A549 (cell line): ENCODE measurements at regions not wholly inside any gene's neighbourhood (a gene's known extent, or its start where the extent isn't known, plus 50 kb on each side); places are given as distances from the start of the nearest gene placed in this dataset.

Source experiments
- CEBPB ChIP-seq, 2 experiments: fragments of >200 bp in 1 of 2; sonication (Bioruptor Twin) in 1 of 2; formaldehyde crosslinking in 1 of 2; IDR thresholded peaks; 2 replicates each; pipeline ENCODE4 v1.6.1; 2012 to 2016
- CTCF ChIP-seq: fragments of >200 bp; sonication (Bioruptor Twin); formaldehyde crosslinking; IDR thresholded peaks from 3 replicates; pipeline ENCODE4 v1.5.1; 2016
- HOXA7 ChIP-seq: fragments of 250-450 bp; sonication (Bioruptor Pico); IDR thresholded peaks from 2 replicates; pipeline ENCODE4 v1.5.0; 2020; ENCODE audit warnings: mild to moderate bottlenecking, moderate library complexity
- JUNB ChIP-seq: fragments of >200 bp; sonication (Bioruptor Twin); formaldehyde crosslinking; IDR thresholded peaks from 2 replicates; pipeline ENCODE4 v1.6.1; 2016
- KDM1A ChIP-seq: fragments of 200-600 bp; sonication (generic); IDR thresholded peaks from 2 replicates; pipeline ENCODE4 v1.6.1; 2016; ENCODE audit warnings: low read depth, mild to moderate bottlenecking
- MYC ChIP-seq: IDR thresholded peaks from 2 replicates; pipeline ENCODE4 v1.6.1; 2012; ENCODE audit warnings: mild to moderate bottlenecking, inconsistent platforms, low read length, improper control_type of control experiment, borderline replicate concordance
- PBX3 ChIP-seq: IDR thresholded peaks from 2 replicates; pipeline ENCODE4 v1.6.1; 2012
- POLR2A ChIP-seq: IDR thresholded peaks from 2 replicates; pipeline ENCODE4 v1.6.1; 2012; ENCODE audit warnings: mild to moderate bottlenecking, low read length
- POLR2AphosphoS2 ChIP-seq: conservative IDR thresholded peaks from 2 replicates; pipeline ENCODE4 v1.6.1; 2012; ENCODE audit warnings: low read length, improper control_type of control experiment, inconsistent platforms
- RAD21 ChIP-seq, 2 experiments: fragments of >200 bp in 1 of 2; sonication (Bioruptor Twin) in 1 of 2; formaldehyde crosslinking in 1 of 2; IDR thresholded peaks in 1 of 2; conservative IDR thresholded peaks in 1 of 2; 2 replicates in 1 of 2; 3 replicates in 1 of 2; pipeline ENCODE4 v1.6.1; 2012 to 2018; ENCODE audit warnings: inconsistent platforms in 1 of 2
- REST ChIP-seq: fragments of 200-600 bp; sonication (generic); IDR thresholded peaks from 2 replicates; pipeline ENCODE4 v1.6.1; 2016; ENCODE audit warnings: antibody characterized with exemption, mild to moderate bottlenecking, moderate library complexity

DNA sequence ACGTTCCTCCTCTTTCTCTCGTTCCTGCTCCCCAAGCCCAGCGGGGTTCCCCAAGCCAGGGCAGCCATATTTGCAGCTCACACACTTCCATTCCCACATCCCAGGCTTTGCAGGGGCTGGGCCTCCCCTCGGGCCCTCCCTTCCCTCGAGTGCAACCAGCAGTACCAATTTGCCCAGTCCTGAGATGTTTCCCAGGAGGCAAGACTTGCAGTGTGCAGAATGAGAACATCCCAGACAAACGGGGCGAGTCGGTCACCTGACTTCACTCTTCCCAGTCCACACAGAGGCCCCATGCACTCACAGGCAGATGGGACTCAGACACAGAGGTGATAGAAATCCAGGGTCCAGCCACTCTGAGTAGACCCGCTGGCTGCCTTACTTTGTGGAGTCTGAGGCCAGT is 56.2 kb upstream of the SLC6A6 start:
- TF ChIP-seq RAD21 (conservative IDR thresholded peaks at IDR 0.05 in 1 of 2, IDR thresholded peaks at IDR 0.05 in 1 of 2) (no peak), CTCF (no peak), JUNB (no peak), PBX3 (no peak), REST (no peak), KDM1A (no peak), HOXA7 (no peak), POLR2AphosphoS2 (no peak), CEBPB (IDR thresholded peaks at IDR 0.05) (no peak), POLR2A (no peak), MYC (no peak)
